ENCODE measurements at regions not wholly inside any gene's neighbourhood (a gene's known extent, or its start where the extent isn't known, plus 50 kb on each side); places are given as distances from the start of the nearest gene placed in this dataset.

- TF ChIP-seq ELK1 (IDR thresholded peaks at IDR 0.05; ENCODE audit: low read depth, low read length), result no peak
- no peak for TF ChIP-seq HDGF (IDR thresholded peaks at IDR 0.05)
- no peak for TF ChIP-seq SIN3A (IDR thresholded peaks at IDR 0.05; ENCODE audit: low read depth, low read length)
Measured at GRCh38 chr2:2405780-2406179, 74.7 kb upstream of the MYT1L start (continued).

GRCh38 chr2:2400286-2401038 lies 69.4 kb upstream of the MYT1L start:
- RAD21 ChIA-PET (ENCODE audit: unreplicated experiment), result no interaction called here
- BruUV-seq (replicated peaks), result no TSS peak
- no peak overlapping the region for H3K27ac ChIP-seq (ENCODE audit: control insufficient read depth, insufficient read depth)
- SMC1A ChIA-PET (ENCODE audit: uncharacterized antibody, unreplicated experiment), result no interaction called here
- no peak for TF ChIP-seq NR2C1 (IDR thresholded peaks at IDR 0.05)
- TF ChIP-seq ZNF217 (IDR thresholded peaks at IDR 0.05), result no peak
- no peak for TF ChIP-seq ESRRA (IDR thresholded peaks at IDR 0.05; ENCODE audit: low read length)
- no peak for TF ChIP-seq FOXM1 (IDR thresholded peaks at IDR 0.05; ENCODE audit: low read depth, low read length)
- no peak for TF ChIP-seq BCL11A (IDR thresholded peaks at IDR 0.05; ENCODE audit: low read depth, low read length)
- no peak for TF ChIP-seq MTA2 (IDR thresholded peaks at IDR 0.05; ENCODE audit: low read depth)
- TF ChIP-seq STAT1 (conservative IDR thresholded peaks at IDR 0.05), result no peak
- H3K4me3 ChIP-seq, result no peak overlapping the region
- H2AFZ ChIP-seq (ENCODE audit: control insufficient read depth, low read depth, low read length), result no peak overlapping the region
- no peak overlapping the region for H3K4me2 ChIP-seq (ENCODE audit: control insufficient read depth, insufficient read depth)
- POLR2A ChIA-PET, result no interaction called here
- no peaks in the 10 kb centered on the region for H3K36me3 ChIP-seq (ENCODE audit: control insufficient read depth in 2 of 2, insufficient read depth in 2 of 2, low read length in 1 of 2)
- CTCF ChIA-PET, result no interaction called here
- WGBS (ENCODE audit: insufficient coverage, insufficient replicate concordance, low lambda C conversion rate, missing lambda C conversion rate), result 34% methylated on average over 18 of the region's 18 CpGs
- no peak for DNase-seq (ENCODE audit: low read depth, low spot score)
- no peaks in the 10 kb centered on the region for H3K79me2 ChIP-seq (ENCODE audit: control insufficient read depth, insufficient read depth, low read length)
- no peaks in the 10 kb centered on the region for H3K9me3 ChIP-seq (replicated peaks; ENCODE audit: control insufficient read depth, insufficient read depth, low read length)
- H3K4me1 ChIP-seq (ENCODE audit: control insufficient read depth, insufficient read depth, low read length), result no peaks in the 10 kb centered on the region
- no peak overlapping the region for H3K9ac ChIP-seq (ENCODE audit: control insufficient read depth, insufficient read depth, low read length)
- intact Hi-C loops (cut with micrococcal nuclease; ENCODE audit: unreplicated experiment) (no loop called here), in situ Hi-C loops (cut with MboI) (no loop called here)
- ATAC-seq, result no peak
- no peaks in the 10 kb centered on the region for H4K20me1 ChIP-seq (ENCODE audit: control insufficient read depth, insufficient read depth)
- no peak for FAIRE-seq
- H3K27me3 ChIP-seq (replicated peaks in 1 of 2; ENCODE audit: control insufficient read depth in 2 of 2, insufficient read depth in 2 of 2, low read length in 1 of 2), result no peaks in the 10 kb centered on the region

Measured in GM12878 (cell line).